CD4-positive, alpha-beta T cell treated with Interleukin-4 for 4 hours (primary cell): ENCODE measurements at regions not wholly inside any gene's neighbourhood (a gene's known extent, or its start where the extent isn't known, plus 50 kb on each side); places are given as distances from the start of the nearest gene placed in this dataset.

Experiments used
- DNase-seq: peaks from one replicate; pipeline ENCODE4 v3.0.0-alpha.2; 2020

DNA sequence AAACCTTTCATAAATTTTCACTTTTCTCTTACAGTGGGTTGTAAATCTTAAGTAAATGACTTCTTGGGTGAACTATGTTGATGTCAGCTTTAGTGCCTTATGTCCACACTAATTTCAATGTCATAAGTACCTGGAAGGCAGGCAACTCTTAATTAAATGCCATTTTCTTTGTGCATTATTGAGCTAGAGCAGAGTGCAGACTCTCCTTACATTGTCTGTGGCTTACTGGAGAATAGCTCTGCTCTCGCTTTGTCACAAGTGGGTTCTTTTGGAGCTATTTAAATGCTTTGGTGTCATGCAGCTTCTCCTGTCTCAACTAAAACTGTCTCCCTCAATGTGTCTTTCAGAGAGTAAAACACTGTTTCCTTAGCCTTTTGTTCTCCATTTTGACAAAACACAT is 411.6 kb downstream of the STIM2 start:
- no peak for DNase-seq

DNA sequence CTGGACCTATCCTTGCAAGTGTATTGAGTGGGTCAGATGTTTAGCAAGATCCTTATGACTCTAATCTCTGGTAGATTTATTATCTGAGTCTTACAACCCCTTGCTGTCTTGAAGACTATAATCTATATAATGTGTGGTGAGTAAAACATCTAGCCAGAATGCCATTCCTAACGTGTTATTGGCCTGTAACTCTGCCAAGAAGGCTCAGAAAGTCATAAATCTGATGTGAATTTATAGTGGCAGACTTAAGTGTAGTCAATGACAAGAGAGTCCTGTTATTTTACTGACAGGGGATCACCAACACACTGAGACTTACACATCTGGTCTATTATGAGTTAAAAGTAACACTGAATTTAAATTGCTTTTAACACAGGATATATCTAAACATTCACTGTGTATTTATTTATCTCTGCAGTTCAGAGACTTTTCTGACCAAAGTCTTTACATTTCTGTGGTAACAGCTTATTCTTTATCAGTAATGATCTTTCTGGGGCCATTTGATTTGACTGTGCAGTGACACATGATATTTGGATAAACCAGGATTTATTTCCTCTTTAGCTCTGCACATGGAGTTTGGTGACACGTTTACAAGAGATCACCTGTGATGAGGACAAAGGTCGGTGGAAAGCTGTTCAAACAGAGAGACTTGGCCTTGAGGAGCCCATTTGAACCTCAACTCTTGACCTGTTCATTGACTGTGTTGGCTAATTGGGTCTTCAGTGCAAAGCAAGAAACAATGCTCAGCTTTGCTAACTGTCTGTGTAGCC is 415.8 kb downstream of the STIM2 start:
- DNase-seq: no peak

- DNase-seq: no peak
Observed at GRCh38 chr4:27278615-27279375, 418.2 kb downstream of the STIM2 start.

DNA sequence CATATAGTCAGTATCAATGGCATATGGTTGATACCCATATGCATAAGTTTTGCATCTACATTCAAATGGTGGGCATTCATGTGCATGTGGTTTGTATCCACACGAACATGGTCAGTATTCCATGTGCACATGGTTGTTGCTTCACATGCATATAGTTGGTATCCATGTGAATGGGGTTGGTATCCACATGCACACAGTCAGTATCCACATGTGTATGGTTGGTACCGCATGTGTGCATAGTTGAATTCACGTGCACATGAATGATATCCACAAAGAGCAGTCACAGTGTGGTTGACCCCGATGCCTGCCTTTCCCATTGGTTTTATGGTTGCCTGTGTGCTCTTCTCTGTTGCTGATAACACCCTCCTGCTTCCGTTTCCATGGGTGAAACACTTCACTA is 427.9 kb downstream of the STIM2 start:
- no peak for DNase-seq

DNA sequence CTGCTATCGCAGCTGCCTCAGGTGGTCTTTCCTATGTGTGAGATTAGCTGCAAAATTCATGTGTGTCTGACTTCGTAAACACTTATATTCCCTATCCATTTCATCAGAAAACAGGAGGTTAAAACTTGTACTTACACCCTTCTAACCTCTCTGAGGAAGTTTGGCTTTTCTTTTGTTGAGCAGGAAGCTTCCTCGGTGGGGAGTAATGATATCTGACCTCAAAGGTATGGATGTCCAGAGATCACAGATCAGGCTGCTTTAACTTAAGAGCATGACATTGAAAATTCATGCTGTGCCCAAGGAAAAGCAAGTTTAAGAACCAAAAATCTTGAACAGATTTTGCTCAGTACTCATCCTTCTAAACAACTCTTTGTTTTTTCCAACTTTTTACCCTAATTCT is 429.1 kb downstream of the STIM2 start:
- no peak for DNase-seq

DNA sequence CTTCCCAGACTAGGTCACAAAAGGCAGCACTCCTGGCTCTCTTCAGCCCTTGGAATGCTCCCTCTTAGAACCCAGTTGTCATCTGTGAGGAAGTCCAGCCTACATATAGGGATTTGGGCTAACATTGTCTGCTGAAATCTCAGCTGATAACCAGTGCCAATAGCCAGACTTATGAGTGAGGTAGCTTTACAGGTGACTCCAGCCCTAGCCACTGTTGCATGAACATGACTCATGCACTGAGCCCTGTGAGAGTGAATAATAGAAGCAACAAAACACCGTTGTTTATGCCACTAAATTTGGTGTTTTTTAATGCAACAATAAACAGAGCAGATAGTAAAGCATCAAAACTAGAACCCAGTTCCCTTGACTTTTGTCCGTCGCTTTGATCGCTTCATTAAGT is 433.2 kb downstream of the STIM2 start:
- DNase-seq: no peak

DNA sequence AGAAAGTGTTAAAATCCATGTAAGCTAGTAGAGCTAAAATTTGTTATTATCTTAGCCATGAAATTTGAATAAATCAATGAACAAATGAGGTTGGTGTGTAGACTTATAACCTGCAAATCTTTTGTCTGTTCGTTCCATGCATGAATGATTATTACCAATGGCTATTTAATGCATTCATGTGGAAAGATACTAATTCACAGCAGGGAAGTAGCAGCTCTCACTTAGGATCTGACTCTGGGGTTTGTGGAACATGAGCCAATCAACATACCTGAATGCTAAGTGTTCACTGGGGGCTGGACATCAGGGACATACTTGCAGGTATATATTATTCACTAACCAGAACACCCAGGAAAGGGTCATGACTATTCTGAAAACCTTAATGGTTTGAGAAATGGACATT is 444.1 kb downstream of the STIM2 start:
- no peak for DNase-seq

DNA sequence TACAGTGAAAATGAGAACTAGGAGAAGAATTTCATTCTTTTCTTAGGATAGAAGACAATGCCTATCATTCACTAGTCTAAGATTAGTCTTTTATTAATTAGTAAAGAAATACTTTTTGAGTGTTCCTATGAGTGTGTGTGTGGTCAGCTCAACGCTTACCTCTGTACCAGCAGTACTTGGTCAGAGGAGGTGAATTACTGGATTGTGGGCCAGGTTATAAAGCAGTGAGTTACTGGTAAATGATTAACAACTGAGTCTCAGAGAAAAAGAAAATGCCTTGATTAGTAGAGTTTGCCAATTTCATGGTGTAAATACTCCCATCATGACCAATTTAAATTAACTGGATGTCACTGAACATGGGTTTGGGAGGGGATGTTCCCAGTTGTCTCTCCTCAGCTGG is 444.6 kb downstream of the STIM2 start:
- no peak for DNase-seq

DNA sequence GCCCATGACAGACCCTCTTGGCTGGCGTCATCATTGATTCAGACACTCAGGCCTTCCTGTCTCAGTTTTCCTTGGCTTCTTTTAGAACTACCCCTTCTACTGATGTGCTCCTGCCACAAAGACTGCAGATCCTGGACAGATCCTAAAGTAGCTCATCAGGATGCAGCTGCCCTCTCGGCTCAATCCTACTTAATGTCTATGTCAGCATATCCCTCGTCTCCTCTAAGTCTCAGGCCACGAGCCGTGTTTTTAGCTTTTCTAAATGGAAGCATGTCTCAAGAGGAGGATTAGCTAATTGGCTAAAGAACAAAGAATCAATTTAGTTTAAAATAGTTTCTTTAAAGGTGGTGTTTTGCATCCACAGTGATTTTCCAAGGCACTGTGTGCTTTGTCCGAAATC is 447.7 kb downstream of the STIM2 start:
- DNase-seq: no peak

DNA sequence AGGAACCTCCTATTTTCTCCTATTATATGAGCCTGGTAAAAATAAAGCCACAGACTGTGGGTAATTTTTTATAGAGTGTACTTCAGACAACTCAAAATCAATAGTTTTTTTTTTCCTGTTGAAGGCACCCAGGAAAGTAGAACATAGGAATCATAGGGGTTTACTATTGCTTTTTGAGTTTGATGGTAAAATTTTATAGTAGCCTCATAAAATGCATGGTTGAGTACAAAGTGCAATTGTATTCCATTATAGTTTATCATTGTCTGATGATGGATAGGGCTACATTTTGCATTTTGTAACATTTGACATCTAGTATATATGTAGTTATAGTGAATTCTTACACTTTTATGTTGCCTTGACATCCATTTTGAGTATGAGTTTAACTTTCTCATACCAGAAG is 455.0 kb downstream of the STIM2 start:
- DNase-seq: no peak

DNA sequence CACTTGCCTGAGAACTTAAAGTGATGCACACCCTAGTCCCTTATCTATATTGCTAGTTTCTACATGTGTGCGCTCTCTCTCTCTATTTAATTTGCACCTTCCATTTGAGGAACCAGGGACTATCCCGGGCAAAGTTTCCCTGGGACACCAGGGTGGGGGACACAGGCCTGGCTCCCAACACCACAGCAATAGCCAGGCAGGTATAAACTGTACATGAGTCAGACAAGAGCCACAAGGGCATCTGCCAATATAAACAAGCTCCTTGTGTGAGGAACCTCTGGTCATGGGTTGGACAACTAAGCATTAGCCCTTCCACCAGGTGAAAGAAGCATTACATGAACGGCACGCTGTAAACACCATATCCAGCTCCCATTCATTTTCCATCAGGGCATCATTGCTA is 455.5 kb downstream of the STIM2 start:
- no peak for DNase-seq

DNA sequence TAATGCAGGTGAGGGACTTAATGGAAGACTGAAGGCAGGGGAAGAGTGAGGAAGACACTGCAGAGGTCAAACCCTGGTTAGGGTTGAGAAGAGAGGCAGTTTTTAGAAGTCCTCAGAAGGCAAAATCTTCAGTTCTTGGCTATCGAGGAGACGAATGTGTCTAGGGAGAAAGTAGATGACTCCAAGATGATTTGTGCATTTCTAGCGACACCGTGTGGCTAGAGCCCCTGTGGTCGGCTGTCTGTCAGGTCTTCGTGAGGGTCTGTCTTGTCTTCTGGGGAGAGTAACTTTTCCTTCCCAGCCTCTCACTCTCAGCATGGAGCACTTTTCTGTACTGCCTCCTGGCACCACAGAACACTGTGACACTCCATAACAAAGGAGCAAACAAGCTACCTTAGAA is 458.1 kb downstream of the STIM2 start:
- no peak for DNase-seq

GRCh38 chr4:27326991-27327390 is 466.4 kb downstream of the STIM2 start:
- DNase-seq: no peak

- no peak for DNase-seq
Observed at GRCh38 chr4:27327421-27328181, 467.0 kb downstream of the STIM2 start.

DNA sequence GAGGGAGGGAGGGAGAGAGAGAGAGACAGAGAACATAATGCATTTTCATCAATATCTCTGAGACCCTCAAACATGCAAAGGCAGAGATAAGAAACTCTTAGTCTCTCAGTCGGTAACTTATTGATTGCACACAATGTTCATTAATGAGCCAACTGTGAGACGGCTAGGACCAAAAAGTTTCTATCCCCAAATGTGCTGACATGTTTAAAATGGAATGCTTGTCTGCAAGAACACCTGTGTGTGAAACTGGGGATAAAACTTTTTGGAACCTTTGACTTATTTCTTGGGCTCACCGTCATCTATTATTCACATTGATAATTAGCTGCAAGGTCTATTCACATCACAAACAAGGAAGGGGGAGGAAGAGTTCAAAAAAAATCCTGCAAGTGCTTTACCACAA is 477.9 kb downstream of the STIM2 start:
- DNase-seq: no peak

- no peak for DNase-seq
Observed at GRCh38 chr4:27343411-27343810, 482.8 kb downstream of the STIM2 start.

- no peak for DNase-seq
Observed at GRCh38 chr4:27350161-27350560, 489.5 kb downstream of the STIM2 start.

GRCh38 chr4:27357283-27357682 is 496.6 kb downstream of the STIM2 start:
- DNase-seq: no peak

DNA sequence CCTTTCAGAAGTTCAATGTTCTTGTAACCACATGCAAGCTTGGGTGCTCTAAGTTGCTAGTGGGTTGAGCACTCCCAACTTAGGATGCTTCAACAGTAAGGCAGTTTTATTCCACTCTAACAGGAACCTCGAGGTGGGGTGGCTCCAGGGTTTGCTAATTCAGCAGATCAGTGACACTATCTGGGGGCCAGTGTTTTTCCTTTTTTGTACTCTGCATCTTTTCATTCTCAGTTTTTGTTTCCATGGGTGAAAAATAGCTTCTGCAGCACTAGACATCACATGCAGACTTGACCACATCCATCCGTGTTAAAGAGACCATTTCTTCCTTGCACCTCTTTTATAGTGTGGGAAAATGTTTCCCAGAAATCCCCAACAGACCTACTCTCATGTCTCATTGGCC is 497.6 kb downstream of the STIM2 start:
- no peak for DNase-seq

DNA sequence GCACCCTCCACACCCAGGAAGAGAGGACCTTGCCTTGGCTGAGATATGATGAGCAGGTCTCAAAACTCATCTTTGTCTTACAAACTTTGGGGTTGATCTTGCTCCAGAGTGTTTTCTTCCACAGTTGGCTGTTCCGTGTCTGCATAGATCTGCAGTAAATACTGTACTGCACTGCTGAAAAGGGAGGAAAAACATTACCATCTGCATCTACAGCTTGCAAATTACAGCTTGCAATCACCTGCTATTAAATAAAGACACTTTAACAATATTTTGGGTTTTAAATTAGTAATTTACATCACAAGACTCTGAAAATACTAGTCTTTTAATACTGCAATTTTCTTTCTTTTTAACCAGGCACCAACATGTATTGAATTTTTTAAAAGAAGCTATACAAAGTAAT is 499.5 kb downstream of the STIM2 start:
- DNase-seq: no peak

GRCh38 chr4:27360790-27361267 is 500.2 kb downstream of the STIM2 start:
- DNase-seq: no peak

DNA sequence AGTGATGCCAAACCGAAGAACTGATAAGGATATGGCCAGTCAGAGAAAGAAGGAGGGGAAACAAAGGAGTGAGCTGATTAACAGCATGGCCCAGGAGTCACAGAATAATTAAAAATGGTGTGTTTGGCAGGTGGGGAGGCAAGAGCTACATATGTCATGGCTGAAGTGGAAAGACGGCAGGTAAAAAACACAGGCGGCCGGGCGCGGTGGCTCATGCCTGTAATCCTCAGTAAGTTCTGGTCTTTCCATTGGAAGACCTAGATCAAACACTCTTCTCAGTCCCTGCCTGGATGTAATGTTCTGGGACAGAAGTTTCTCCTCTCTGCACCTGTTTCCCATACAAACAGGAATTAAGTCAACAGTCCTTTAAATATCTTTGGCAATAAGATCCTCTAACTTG is 503.9 kb downstream of the STIM2 start:
- no peak for DNase-seq

DNA sequence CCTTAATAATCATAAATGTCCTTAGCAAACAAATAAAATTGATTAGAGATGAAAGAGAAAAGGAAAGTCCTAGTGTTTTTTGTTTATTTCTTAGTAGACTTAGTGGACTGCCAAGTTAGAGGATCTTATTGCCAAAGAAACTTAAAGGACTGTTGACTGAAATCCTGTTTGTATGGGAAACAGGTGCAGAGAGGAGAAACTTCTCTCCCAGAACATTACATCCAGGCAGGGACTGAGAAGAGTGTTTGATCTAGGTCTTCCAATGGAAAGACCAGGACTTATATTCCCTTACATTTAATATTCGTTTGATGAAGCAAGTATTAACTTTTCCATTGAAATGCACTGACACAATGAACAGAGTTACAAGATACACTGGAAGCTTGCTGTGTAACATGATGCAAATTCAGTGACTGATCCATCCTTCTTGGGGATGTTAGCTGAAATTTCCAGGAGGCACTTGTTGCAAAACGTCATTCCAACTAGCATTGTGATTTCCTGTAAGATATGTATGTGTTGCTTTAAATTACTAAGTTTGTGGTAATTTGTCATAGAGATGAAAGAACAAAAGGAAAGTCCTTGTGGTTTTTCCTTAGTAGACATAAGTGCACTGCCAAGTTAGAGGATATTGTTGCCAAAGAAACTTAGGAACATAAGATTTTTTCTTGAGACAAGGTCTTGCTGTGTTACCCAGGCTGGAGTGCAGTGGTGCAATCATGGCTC is 505.6 kb downstream of the STIM2 start:
- DNase-seq: no peak
